Neural crest cell (in vitro differentiated cells): ENCODE measurements at regions not wholly inside any gene's neighbourhood (a gene's known extent, or its start where the extent isn't known, plus 50 kb on each side); places are given as distances from the start of the nearest gene placed in this dataset.

Experiments used
- DNase-seq: peaks from one replicate; pipeline ENCODE4 v3.0.0; 2021; ENCODE audit warnings: low read depth, mixed read lengths, low spot score
- H3K27ac Mint-ChIP-seq: one replicate; pipeline ENCODE4 v1.8.0; 2021; ENCODE audit warnings: mild to moderate bottlenecking, mixed read lengths; ENCODE audit not compliant: unreplicated experiment
- H3K27me3 Mint-ChIP-seq: 2 replicates; pipeline ENCODE4 v1.8.0; 2021; ENCODE audit warnings: low read depth, mild to moderate bottlenecking, mixed read lengths
- H3K36me3 Mint-ChIP-seq: 2 replicates; pipeline ENCODE4 v1.8.0; 2021; ENCODE audit warnings: low read depth, mild to moderate bottlenecking, mixed read lengths
- H3K4me1 Mint-ChIP-seq: 2 replicates; pipeline ENCODE4 v1.8.0; 2021; ENCODE audit warnings: mixed read lengths
- H3K4me3 Mint-ChIP-seq: one replicate; pipeline ENCODE4 v1.8.0; 2021; ENCODE audit warnings: mild to moderate bottlenecking, mixed read lengths
- H3K9me3 Mint-ChIP-seq: 2 replicates; pipeline ENCODE4 v1.8.0; 2021; ENCODE audit warnings: mixed read lengths
- TF ChIP-seq, protein P1 (sequence below): fragments of 200-600 bp; sonication (generic); conservative IDR thresholded peaks from 2 replicates; pipeline ENCODE4 v1.5.0; 2021; ENCODE audit warnings: antibody characterized with exemption, mild to moderate bottlenecking

- Mint-ChIP-seq H3K27ac (no peak overlapping the region), H3K27me3 (peaks cover 7% of the 10 kb centered on the region), H3K9me3 (peaks cover 5% of the 10 kb centered on the region), H3K4me3 (no peak overlapping the region), H3K4me1 (peaks cover 14% of the 10 kb centered on the region), H3K36me3 (peaks cover 1% of the 10 kb centered on the region)
- DNase-seq, result no peak
- TF ChIP-seq, protein P1, sequence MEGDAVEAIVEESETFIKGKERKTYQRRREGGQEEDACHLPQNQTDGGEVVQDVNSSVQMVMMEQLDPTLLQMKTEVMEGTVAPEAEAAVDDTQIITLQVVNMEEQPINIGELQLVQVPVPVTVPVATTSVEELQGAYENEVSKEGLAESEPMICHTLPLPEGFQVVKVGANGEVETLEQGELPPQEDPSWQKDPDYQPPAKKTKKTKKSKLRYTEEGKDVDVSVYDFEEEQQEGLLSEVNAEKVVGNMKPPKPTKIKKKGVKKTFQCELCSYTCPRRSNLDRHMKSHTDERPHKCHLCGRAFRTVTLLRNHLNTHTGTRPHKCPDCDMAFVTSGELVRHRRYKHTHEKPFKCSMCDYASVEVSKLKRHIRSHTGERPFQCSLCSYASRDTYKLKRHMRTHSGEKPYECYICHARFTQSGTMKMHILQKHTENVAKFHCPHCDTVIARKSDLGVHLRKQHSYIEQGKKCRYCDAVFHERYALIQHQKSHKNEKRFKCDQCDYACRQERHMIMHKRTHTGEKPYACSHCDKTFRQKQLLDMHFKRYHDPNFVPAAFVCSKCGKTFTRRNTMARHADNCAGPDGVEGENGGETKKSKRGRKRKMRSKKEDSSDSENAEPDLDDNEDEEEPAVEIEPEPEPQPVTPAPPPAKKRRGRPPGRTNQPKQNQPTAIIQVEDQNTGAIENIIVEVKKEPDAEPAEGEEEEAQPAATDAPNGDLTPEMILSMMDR, result no peak
Measured at GRCh38 chr11:134655189-134655989, 243.3 kb upstream of the B3GAT1 start.

DNA sequence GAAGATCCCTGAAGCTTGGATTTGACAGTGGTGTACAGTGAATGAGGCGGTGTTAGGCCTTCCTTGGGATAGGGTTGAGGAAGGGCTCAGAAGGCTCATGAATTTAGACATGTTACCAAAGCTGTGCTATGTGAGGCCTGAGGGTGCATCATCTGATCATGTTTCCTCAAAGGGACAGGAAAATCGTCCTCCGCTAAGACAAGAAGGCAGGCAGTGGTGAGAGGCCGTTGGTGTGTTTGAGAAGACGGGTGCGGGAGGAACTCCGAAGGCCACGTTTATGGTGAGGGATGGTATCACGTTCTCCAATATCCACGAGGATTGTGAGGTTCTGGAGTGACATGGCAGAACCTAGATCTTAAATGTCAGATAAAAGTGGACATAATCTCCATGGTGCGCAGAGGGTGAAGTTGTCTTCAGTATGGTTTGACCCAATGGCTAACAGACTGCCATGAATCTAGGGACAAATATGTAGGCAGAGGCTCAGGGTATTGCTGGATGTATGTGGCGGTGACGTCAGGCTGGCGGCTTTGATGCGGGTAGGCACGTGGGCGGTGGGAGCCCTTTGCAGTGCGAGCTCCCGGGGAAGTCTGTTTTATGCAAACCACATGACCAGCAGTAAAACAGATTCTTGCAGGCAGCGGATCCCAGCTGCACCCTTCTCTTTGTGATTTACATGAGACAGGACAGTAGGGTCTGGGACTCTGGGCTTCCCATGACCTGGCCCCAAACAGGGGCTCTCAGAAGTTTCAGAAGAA, 242.3 kb upstream of the B3GAT1 start:
- H3K4me1 Mint-ChIP-seq, result peaks cover 14% of the 10 kb centered on the region
- TF ChIP-seq, protein P1, result no peak
- no peaks in the 10 kb centered on the region for H3K36me3 Mint-ChIP-seq
- peaks cover 5% of the 10 kb centered on the region for H3K9me3 Mint-ChIP-seq
- no peak overlapping the region for H3K27ac Mint-ChIP-seq
- peaks cover 7% of the 10 kb centered on the region for H3K27me3 Mint-ChIP-seq
- no peak for DNase-seq
- no peak overlapping the region for H3K4me3 Mint-ChIP-seq

- Mint-ChIP-seq H3K27ac (no peak overlapping the region), H3K36me3 (no peaks in the 10 kb centered on the region), H3K27me3 (peaks cover 10% of the 10 kb centered on the region), H3K4me3 (no peak overlapping the region), H3K4me1 (peaks cover 14% of the 10 kb centered on the region), H3K9me3 (peaks cover 5% of the 10 kb centered on the region)
- TF ChIP-seq, protein P1, result no peak
- DNase-seq, result no peak
Measured at GRCh38 chr11:134652586-134653255, 240.7 kb upstream of the B3GAT1 start.

GRCh38 chr11:134647066-134647743, 235.2 kb upstream of the B3GAT1 start:
- H3K27me3 Mint-ChIP-seq, result peaks cover 29% of the 10 kb centered on the region
- TF ChIP-seq, protein P1, result no peak
- H3K36me3 Mint-ChIP-seq, result no peaks in the 10 kb centered on the region
- no peak overlapping the region for H3K4me3 Mint-ChIP-seq
- no peaks in the 10 kb centered on the region for H3K9me3 Mint-ChIP-seq
- H3K4me1 Mint-ChIP-seq, result peaks cover 33% of the 10 kb centered on the region
- H3K27ac Mint-ChIP-seq, result no peak overlapping the region
- DNase-seq, result no peak

DNA sequence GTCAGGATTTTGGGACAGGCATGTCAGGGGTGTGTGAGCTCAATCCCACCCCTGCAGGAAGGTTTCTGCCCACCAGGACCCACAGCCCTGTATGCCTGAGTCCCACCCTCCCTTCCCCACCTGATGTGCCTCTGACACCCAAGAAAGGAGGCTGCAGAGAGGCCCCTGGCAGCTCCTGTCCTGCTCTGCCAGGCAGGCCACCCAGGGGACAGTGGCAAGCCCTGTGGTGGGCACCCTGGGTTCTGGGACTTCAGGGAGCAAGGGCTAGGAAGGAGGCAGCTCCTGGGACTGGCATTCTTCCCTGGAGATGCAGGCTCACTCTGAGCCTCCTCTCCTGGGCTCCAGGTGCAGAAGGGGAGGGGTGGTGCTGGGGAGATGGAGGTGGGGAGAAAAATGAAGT, 234.5 kb upstream of the B3GAT1 start:
- H3K27me3 Mint-ChIP-seq, result peaks cover 29% of the 10 kb centered on the region
- H3K4me1 Mint-ChIP-seq, result peaks cover 33% of the 10 kb centered on the region

More for the DNA sequence above, 234.5 kb upstream of the B3GAT1 start:
- TF ChIP-seq, protein P1, result no peak
- Mint-ChIP-seq H3K9me3 (no peaks in the 10 kb centered on the region), H3K27ac (no peak overlapping the region), H3K4me3 (no peak overlapping the region), H3K36me3 (no peaks in the 10 kb centered on the region)
- no peak for DNase-seq
